ENCODE measurements at regions not wholly inside any gene's neighbourhood (a gene's known extent, or its start where the extent isn't known, plus 50 kb on each side); places are given as distances from the start of the nearest gene placed in this dataset.

DNA sequence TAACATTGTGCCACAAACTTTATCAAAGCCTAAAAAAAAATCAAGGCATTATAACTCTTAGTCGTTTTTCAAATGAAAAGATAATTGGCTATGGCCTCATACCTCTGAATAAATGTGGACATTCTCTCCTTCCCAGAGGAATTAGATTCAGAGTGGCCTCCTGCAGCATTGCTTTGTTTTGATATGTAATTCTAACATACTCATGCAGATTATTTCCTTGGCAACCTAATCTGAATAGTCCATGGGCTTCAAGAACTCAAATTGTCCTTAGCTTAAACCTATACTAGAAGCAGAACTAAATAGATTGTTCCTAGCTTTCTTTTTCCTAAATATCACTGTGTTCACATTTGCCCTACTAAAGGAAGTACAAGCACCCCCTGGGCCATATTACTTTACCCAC is 1146.9 kb downstream of the OLFM4 start:
- ChIA-PET POLR2A (no interaction called here), CTCF (no interaction called here)
- FAIRE-seq (no peak), DNase-seq (ENCODE audit: low read depth, low spot score) (no peak)
- Histone ChIP-seq H3K79me2 (ENCODE audit: control insufficient read depth, insufficient read depth, low read length) (no peaks in the 10 kb centered on the region), H3K9me1 (replicated peaks; ENCODE audit: control insufficient read depth, extremely low read depth, insufficient read depth, low read length) (no peaks in the 10 kb centered on the region), H3K36me3 (ENCODE audit: control insufficient read depth in 2 of 2, extremely low read depth in 1 of 2, insufficient read depth in 2 of 2, low read length in 2 of 2) (no peaks in the 10 kb centered on the region), H3K27ac (ENCODE audit: insufficient read depth, low read depth, low read length) (no peak overlapping the region), H4K20me1 (replicated peaks; ENCODE audit: control insufficient read depth, extremely low read depth, insufficient read depth, low read length) (no peaks in the 10 kb centered on the region), H3K4me2 (ENCODE audit: insufficient read depth, low read length) (no peak overlapping the region), H3K4me1 (ENCODE audit: control insufficient read depth, extremely low read depth, insufficient read depth, low read length) (no peaks in the 10 kb centered on the region), H3K4me3 (replicated peaks in 1 of 3; ENCODE audit: insufficient read depth in 1 of 3, low read depth in 1 of 3, low read length in 3 of 3) (no peak overlapping the region), H3K27me3 (ENCODE audit: control insufficient read depth in 2 of 2, insufficient read depth in 2 of 2, low read length in 2 of 2) (no peaks in the 10 kb centered on the region), H3K9me3 (replicated peaks; ENCODE audit: control insufficient read depth, insufficient read depth, low read length) (peaks cover 2% of the 10 kb centered on the region), H2AFZ (ENCODE audit: low read depth, low read length) (no peak overlapping the region), H3K9ac (replicated peaks; ENCODE audit: extremely low read depth, insufficient read depth, low read length) (no peak overlapping the region)
- BruUV-seq (replicated peaks), result no TSS peak
- no peak for TF ChIP-seq MYC (IDR thresholded peaks at IDR 0.05; ENCODE audit: low read depth, low read length)
- TF ChIP-seq EZH2 (IDR thresholded peaks at IDR 0.05; ENCODE audit: borderline replicate concordance, low read depth, low read length, severe bottlenecking), result no peak
- TF ChIP-seq POLR2A (IDR thresholded peaks at IDR 0.05; ENCODE audit: low read depth, low read length), result no peak
- TF ChIP-seq POLR2AphosphoS5 (IDR thresholded peaks at IDR 0.05; ENCODE audit: insufficient read depth, low read depth, low read length), result no peak
- dilution Hi-C loops (cut with MboI; ENCODE audit: extremely low pct_ligation_motif_present, low sequenced_read_pairs), result no loop called here
- intact Hi-C loops (cut with micrococcal nuclease), result no loop called here

DNA sequence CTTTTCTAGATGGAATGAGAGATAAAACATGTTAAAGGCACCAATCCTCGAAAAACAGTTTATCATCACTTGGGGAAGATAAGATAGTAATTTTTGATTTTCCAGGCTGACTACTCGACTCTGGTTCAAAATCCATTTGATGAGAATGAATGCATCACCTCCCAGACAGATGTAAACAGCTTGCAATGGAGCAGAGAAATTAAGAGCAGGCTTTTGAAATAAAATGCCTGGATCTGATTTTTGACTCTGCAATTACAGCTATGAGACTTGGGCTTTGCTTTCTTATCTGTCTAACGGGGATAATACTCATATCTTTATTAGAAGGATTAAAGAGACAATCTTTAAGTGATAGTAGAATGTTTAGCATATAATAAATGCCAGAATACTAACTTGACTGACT is 1148.9 kb downstream of the OLFM4 start:
- CTCF ChIA-PET, result no interaction called here
- BruUV-seq (replicated peaks), result no TSS peak
- TF ChIP-seq FOS (IDR thresholded peaks at IDR 0.05; ENCODE audit: borderline replicate concordance, insufficient read depth, low read length) (no peak), JUN (IDR thresholded peaks at IDR 0.05; ENCODE audit: borderline replicate concordance, insufficient read depth, insufficient read length, low read depth) (no peak), GATA2 (IDR thresholded peaks at IDR 0.05; ENCODE audit: insufficient read depth, insufficient read length, low read depth, low read length) (no peak), POLR2AphosphoS5 (IDR thresholded peaks at IDR 0.05; ENCODE audit: insufficient read depth, low read depth, low read length) (no peak), MYC (IDR thresholded peaks at IDR 0.05; ENCODE audit: low read depth, low read length) (no peak), EZH2 (IDR thresholded peaks at IDR 0.05; ENCODE audit: borderline replicate concordance, low read depth, low read length, severe bottlenecking) (no peak), POLR2A (IDR thresholded peaks at IDR 0.05; ENCODE audit: low read depth, low read length) (no peak)
- TF ChIP-seq, protein P1, sequence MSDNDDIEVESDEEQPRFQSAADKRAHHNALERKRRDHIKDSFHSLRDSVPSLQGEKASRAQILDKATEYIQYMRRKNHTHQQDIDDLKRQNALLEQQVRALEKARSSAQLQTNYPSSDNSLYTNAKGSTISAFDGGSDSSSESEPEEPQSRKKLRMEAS (IDR thresholded peaks at IDR 0.05; ENCODE audit: insufficient read depth, insufficient read length), result no peak
- TF ChIP-seq, protein P2, sequence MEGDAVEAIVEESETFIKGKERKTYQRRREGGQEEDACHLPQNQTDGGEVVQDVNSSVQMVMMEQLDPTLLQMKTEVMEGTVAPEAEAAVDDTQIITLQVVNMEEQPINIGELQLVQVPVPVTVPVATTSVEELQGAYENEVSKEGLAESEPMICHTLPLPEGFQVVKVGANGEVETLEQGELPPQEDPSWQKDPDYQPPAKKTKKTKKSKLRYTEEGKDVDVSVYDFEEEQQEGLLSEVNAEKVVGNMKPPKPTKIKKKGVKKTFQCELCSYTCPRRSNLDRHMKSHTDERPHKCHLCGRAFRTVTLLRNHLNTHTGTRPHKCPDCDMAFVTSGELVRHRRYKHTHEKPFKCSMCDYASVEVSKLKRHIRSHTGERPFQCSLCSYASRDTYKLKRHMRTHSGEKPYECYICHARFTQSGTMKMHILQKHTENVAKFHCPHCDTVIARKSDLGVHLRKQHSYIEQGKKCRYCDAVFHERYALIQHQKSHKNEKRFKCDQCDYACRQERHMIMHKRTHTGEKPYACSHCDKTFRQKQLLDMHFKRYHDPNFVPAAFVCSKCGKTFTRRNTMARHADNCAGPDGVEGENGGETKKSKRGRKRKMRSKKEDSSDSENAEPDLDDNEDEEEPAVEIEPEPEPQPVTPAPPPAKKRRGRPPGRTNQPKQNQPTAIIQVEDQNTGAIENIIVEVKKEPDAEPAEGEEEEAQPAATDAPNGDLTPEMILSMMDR (IDR thresholded peaks at IDR 0.05; ENCODE audit: extremely low read depth in 1 of 2, insufficient read depth in 1 of 2, low read depth in 1 of 2, low read length in 2 of 2), result no peak

More for the DNA sequence above, 1148.9 kb downstream of the OLFM4 start:
- no peaks in the 10 kb centered on the region for H3K4me1 ChIP-seq (ENCODE audit: control insufficient read depth, extremely low read depth, insufficient read depth, low read length)
- no peak overlapping the region for H3K4me3 ChIP-seq (replicated peaks in 1 of 3; ENCODE audit: insufficient read depth in 1 of 3, low read depth in 1 of 3, low read length in 3 of 3)
- H3K9me1 ChIP-seq (replicated peaks; ENCODE audit: control insufficient read depth, extremely low read depth, insufficient read depth, low read length), result no peaks in the 10 kb centered on the region
- POLR2A ChIA-PET, result no interaction called here
- no peaks in the 10 kb centered on the region for H3K27me3 ChIP-seq (ENCODE audit: control insufficient read depth in 2 of 2, insufficient read depth in 2 of 2, low read length in 2 of 2)
- DNase-seq (ENCODE audit: low read depth, low spot score) (no peak), FAIRE-seq (no peak)
- no peaks in the 10 kb centered on the region for H4K20me1 ChIP-seq (replicated peaks; ENCODE audit: control insufficient read depth, extremely low read depth, insufficient read depth, low read length)
- intact Hi-C loops (cut with micrococcal nuclease), result no loop called here
- H2AFZ ChIP-seq (ENCODE audit: low read depth, low read length), result no peak overlapping the region
- dilution Hi-C loops (cut with MboI; ENCODE audit: extremely low pct_ligation_motif_present, low sequenced_read_pairs), result no loop called here
- H3K9me3 ChIP-seq (replicated peaks; ENCODE audit: control insufficient read depth, insufficient read depth, low read length), result peaks cover 2% of the 10 kb centered on the region
- H3K4me2 ChIP-seq (ENCODE audit: insufficient read depth, low read length), result no peak overlapping the region
- H3K9ac ChIP-seq (replicated peaks; ENCODE audit: extremely low read depth, insufficient read depth, low read length), result no peak overlapping the region
- H3K79me2 ChIP-seq (ENCODE audit: control insufficient read depth, insufficient read depth, low read length), result no peaks in the 10 kb centered on the region
- H3K36me3 ChIP-seq (ENCODE audit: control insufficient read depth in 2 of 2, extremely low read depth in 1 of 2, insufficient read depth in 2 of 2, low read length in 2 of 2), result no peaks in the 10 kb centered on the region
- no peak overlapping the region for H3K27ac ChIP-seq (ENCODE audit: insufficient read depth, low read depth, low read length)
